ENCODE measurements at regions not wholly inside any gene's neighbourhood (a gene's known extent, or its start where the extent isn't known, plus 50 kb on each side); places are given as distances from the start of the nearest gene placed in this dataset.
"Not testable (repeated sequence)": the region's sequence is repeated elsewhere in the genome, so short reads cannot be mapped to it uniquely, and the experiment has no call there.

GRCh38 chr6:78771586-78771985 lies 95.8 kb upstream of the IRAK1BP1 start:
- DNase-seq (ENCODE audit: low read depth): no peak
- no peak overlapping the region for H3K4me3 ChIP-seq (ENCODE audit: low read depth, low read length)
- TF ChIP-seq CTCF (IDR thresholded peaks at IDR 0.05; ENCODE audit: insufficient read depth, low read depth, low read length): no peak

- no peak for DNase-seq (ENCODE audit: low read depth)
- TF ChIP-seq CTCF (IDR thresholded peaks at IDR 0.05; ENCODE audit: insufficient read depth, low read depth, low read length): no peak
- H3K4me3 ChIP-seq (ENCODE audit: low read depth, low read length): no peak overlapping the region
These were observed 86.3 kb upstream of the IRAK1BP1 start for GRCh38 chr6:78781001-78781400.

GRCh38 chr6:78783366-78783765 lies 84.0 kb upstream of the IRAK1BP1 start:
- DNase-seq (ENCODE audit: low read depth); H3K4me3 ChIP-seq (ENCODE audit: low read depth, low read length): not testable (repeated sequence)

DNA sequence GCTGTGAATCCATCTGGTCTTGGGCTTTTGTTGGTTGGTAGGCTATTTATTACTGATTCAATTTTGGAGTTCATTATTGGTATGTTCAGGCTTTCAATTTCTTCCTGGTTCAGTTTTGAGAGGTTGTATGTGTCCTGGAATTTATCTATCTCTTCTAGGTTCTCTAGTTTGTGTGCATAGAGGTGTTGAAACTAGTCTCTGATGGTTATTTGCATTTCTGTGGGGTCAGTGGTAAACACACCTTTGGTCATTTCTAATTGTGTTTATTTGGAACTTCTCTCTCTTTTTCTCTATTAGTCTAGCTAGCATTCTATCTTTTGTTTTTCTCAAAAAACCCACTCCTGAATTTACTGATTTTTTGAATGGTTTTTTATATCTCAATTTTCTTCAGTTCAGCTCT lies 70.1 kb upstream of the IRAK1BP1 start:
- H3K4me3 ChIP-seq (ENCODE audit: low read depth, low read length): no peak overlapping the region
- no peak for TF ChIP-seq CTCF (IDR thresholded peaks at IDR 0.05; ENCODE audit: insufficient read depth, low read depth, low read length)
- no peak for DNase-seq (ENCODE audit: low read depth)

DNA sequence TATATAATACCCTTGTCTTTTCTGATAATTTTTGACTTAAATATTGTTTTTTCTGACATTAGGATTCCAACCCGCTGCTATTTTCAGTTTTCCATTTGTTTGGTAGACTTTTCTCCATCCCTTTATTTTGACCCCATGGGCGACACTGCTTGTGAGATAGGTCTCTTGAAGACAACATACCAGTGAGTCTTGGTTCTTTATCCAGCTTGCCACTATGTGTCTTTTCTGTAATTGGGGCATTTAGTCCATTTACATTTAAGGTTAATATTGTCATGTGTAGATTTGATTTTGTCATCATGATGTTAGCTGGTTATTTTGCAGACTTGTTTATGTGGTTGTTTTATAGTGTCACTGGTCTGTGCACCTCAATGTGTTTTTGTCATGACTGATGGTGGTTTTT lies 67.7 kb upstream of the IRAK1BP1 start:
- no peak overlapping the region for H3K4me3 ChIP-seq (ENCODE audit: low read depth, low read length)
- DNase-seq (ENCODE audit: low read depth): no peak
- TF ChIP-seq CTCF (IDR thresholded peaks at IDR 0.05; ENCODE audit: insufficient read depth, low read depth, low read length): no peak

- DNase-seq (ENCODE audit: low read depth); H3K4me3 ChIP-seq (ENCODE audit: low read depth, low read length): not testable (repeated sequence)
These were observed 60.6 kb upstream of the IRAK1BP1 start for GRCh38 chr6:78806792-78807191.

GRCh38 chr6:78807655-78808355 lies 59.5 kb upstream of the IRAK1BP1 start:
- not testable (repeated sequence) for H3K4me3 ChIP-seq (ENCODE audit: low read depth, low read length); DNase-seq (ENCODE audit: low read depth)

GRCh38 chr6:78808356-78808891 lies 58.9 kb upstream of the IRAK1BP1 start:
- H3K4me3 ChIP-seq (ENCODE audit: low read depth, low read length): no peak overlapping the region
- TF ChIP-seq CTCF (IDR thresholded peaks at IDR 0.05; ENCODE audit: insufficient read depth, low read depth, low read length): no peak
- DNase-seq (ENCODE audit: low read depth): no peak
